ENCODE measurements at regions not wholly inside any gene's neighbourhood (a gene's known extent, or its start where the extent isn't known, plus 50 kb on each side); places are given as distances from the start of the nearest gene placed in this dataset.

DNA sequence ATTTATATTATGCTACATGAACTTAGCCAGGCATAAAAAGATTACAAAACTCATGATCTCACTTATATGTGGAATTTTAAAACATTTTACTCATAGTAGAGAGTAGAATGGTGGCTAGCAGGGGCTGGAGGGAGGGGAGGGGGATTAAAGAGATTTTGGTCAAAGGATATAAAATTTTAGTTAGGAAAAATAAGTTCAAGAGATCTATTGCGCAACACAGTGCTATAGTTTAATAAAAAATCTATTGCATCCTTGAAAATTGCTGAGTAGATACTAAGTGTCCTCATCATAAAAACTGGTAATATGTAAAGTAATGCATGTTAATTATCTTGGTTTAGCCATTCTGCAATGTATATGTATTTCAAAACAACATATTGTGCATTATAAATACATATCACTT, 635.6 kb upstream of the NEGR1 start:
- H3K36me3 ChIP-seq (ENCODE audit: control insufficient read depth in 2 of 2, insufficient read depth in 2 of 2, low read length in 2 of 2): no peaks in the 10 kb centered on the region
- no peak overlapping the region for H3K9ac ChIP-seq (ENCODE audit: low read depth in 1 of 2, low read length in 2 of 2)
- no peak overlapping the region for H3K4me3 ChIP-seq (ENCODE audit: low read length in 2 of 2)
- H3K27ac ChIP-seq (ENCODE audit: low read depth in 2 of 2, low read length in 2 of 2): no peak overlapping the region
- no peaks in the 10 kb centered on the region for H3K4me1 ChIP-seq (ENCODE audit: control insufficient read depth in 2 of 2, insufficient read depth in 2 of 2, low read length in 2 of 2)
- no peaks in the 10 kb centered on the region for H3K27me3 ChIP-seq (ENCODE audit: control insufficient read depth in 2 of 2, insufficient read depth in 2 of 2, low read length in 2 of 2)
- no peaks in the 10 kb centered on the region for H3K9me3 ChIP-seq (ENCODE audit: control insufficient read depth in 2 of 2, low read length in 2 of 2)

DNA sequence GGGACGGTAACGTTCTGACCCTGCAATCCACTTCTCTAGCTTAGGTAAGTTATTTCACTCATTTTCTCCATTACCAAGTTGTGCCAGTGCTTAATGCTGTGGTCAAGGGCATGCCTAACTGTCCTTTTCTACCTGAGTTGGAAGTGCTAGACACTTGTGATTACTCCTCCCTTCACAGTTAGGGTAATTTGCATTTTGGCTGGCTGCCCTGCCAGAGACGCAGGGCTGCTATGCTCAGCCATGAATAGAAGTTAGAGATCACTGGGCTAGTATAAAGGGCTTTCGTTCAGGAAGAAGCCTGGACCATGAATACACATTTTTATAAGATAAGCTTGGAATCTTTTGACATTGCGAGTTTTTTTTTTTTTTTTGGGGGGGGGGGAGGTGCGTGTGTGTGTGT, 633.2 kb upstream of the NEGR1 start:
- no peaks in the 10 kb centered on the region for H3K27me3 ChIP-seq (ENCODE audit: control insufficient read depth in 2 of 2, insufficient read depth in 2 of 2, low read length in 2 of 2)
- no peak overlapping the region for H3K9ac ChIP-seq (ENCODE audit: low read depth in 1 of 2, low read length in 2 of 2)
- no peaks in the 10 kb centered on the region for H3K9me3 ChIP-seq (ENCODE audit: control insufficient read depth in 2 of 2, low read length in 2 of 2)
- H3K27ac ChIP-seq (ENCODE audit: low read depth in 2 of 2, low read length in 2 of 2): no peak overlapping the region
- H3K4me3 ChIP-seq (ENCODE audit: low read length in 2 of 2): no peak overlapping the region
- no peaks in the 10 kb centered on the region for H3K4me1 ChIP-seq (ENCODE audit: control insufficient read depth in 2 of 2, insufficient read depth in 2 of 2, low read length in 2 of 2)
- no peaks in the 10 kb centered on the region for H3K36me3 ChIP-seq (ENCODE audit: control insufficient read depth in 2 of 2, insufficient read depth in 2 of 2, low read length in 2 of 2)

DNA sequence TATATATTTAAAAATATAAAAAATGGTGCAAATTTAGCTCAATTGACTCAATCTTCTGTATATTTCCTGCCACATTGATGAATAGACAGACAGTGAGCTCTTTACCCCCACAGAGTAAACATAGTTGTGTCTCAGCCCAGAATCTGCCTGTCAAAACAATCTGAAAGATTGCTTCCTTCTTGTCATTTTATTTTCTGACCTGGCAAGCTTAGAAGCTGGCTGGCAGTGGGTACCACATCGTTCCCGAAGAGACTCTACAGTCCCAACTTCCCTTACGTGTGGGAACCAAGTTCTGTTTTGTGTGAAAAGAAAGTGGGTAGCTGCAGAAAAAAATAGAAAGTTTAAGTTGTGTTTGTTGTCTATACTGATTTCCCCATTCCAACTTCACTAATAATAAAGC, 629.3 kb upstream of the NEGR1 start:
- Histone ChIP-seq H3K27ac (ENCODE audit: low read depth in 2 of 2, low read length in 2 of 2) (no peak overlapping the region), H3K27me3 (ENCODE audit: control insufficient read depth in 2 of 2, insufficient read depth in 2 of 2, low read length in 2 of 2) (no peaks in the 10 kb centered on the region), H3K4me3 (ENCODE audit: low read length in 2 of 2) (no peak overlapping the region), H3K9ac (ENCODE audit: low read depth in 1 of 2, low read length in 2 of 2) (no peak overlapping the region), H3K36me3 (ENCODE audit: control insufficient read depth in 2 of 2, insufficient read depth in 2 of 2, low read length in 2 of 2) (no peaks in the 10 kb centered on the region), H3K4me1 (ENCODE audit: control insufficient read depth in 2 of 2, insufficient read depth in 2 of 2, low read length in 2 of 2) (no peaks in the 10 kb centered on the region), H3K9me3 (ENCODE audit: control insufficient read depth in 2 of 2, low read length in 2 of 2) (no peaks in the 10 kb centered on the region)

DNA sequence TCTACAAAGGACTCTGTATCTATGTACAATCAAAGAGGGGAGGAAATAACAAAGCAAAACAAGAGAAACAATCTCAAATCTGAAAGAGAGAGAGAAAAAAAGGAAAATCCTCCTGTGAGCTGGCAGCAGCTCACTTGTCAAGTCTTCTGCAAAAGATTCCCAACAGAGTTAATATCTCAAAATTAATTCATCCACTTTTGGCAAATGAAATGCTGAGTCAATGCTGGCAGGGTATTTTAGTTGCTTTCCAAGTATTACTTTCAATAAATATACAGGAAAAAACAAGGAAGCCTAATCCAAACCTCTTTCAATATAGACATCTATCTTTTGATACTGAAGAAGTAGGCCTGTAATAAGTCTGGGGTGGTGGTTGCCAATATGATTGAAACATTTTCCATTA, 613.9 kb upstream of the NEGR1 start:
- Histone ChIP-seq H3K4me3 (ENCODE audit: low read length in 2 of 2) (no peak overlapping the region), H3K9ac (ENCODE audit: low read depth in 1 of 2, low read length in 2 of 2) (no peak overlapping the region), H3K9me3 (ENCODE audit: control insufficient read depth in 2 of 2, low read length in 2 of 2) (no peaks in the 10 kb centered on the region), H3K36me3 (ENCODE audit: control insufficient read depth in 2 of 2, insufficient read depth in 2 of 2, low read length in 2 of 2) (no peaks in the 10 kb centered on the region), H3K27ac (ENCODE audit: low read depth in 2 of 2, low read length in 2 of 2) (no peak overlapping the region), H3K4me1 (ENCODE audit: control insufficient read depth in 2 of 2, insufficient read depth in 2 of 2, low read length in 2 of 2) (no peaks in the 10 kb centered on the region), H3K27me3 (ENCODE audit: control insufficient read depth in 2 of 2, insufficient read depth in 2 of 2, low read length in 2 of 2) (no peaks in the 10 kb centered on the region)

DNA sequence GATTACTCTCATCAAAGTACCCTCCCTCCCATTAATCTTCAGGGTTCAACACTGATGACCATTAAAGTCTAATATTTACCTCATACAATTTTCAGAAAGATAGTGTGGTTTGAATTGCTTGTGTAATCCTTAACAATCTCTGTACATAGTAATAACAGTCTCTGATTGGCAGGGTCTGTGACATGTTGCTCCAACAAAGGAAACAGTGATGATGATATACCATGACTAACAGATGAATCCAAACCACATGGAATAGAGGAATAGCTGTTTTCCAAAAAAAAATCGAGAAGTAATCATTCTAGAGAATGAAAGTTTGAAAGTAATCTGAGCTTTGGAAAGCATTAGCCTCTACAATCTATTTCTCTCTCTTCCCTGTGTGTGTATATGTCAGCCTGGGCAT, 610.1 kb upstream of the NEGR1 start:
- no peak overlapping the region for H3K4me3 ChIP-seq (ENCODE audit: low read length in 2 of 2)
- no peak overlapping the region for H3K27ac ChIP-seq (ENCODE audit: low read depth in 2 of 2, low read length in 2 of 2)

DNA sequence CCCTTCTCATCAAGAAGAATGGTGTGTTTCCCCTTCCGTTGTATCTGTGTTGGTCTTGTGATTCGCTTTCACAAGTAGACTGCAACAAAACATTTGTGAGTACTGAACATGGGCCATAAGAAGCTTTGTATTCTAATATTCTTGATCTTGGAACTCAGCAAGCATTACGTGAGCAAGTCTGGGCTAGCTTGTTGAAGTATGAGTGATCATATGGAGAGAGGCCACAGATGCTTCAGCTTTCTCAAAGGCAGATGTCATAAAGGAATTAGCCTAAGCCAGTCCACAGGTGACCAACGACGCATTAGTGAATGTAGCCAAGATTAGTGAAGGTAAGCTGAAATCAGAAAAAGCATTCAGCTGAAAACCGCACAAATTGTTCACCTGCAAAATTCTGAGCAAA, 609.6 kb upstream of the NEGR1 start:
- Histone ChIP-seq H3K27ac (ENCODE audit: low read depth in 2 of 2, low read length in 2 of 2) (no peak overlapping the region), H3K4me1 (ENCODE audit: control insufficient read depth in 2 of 2, insufficient read depth in 2 of 2, low read length in 2 of 2) (no peaks in the 10 kb centered on the region), H3K4me3 (ENCODE audit: low read length in 2 of 2) (no peak overlapping the region), H3K36me3 (ENCODE audit: control insufficient read depth in 2 of 2, insufficient read depth in 2 of 2, low read length in 2 of 2) (no peaks in the 10 kb centered on the region), H3K9ac (ENCODE audit: low read depth in 1 of 2, low read length in 2 of 2) (no peak overlapping the region), H3K27me3 (ENCODE audit: control insufficient read depth in 2 of 2, insufficient read depth in 2 of 2, low read length in 2 of 2) (no peaks in the 10 kb centered on the region), H3K9me3 (ENCODE audit: control insufficient read depth in 2 of 2, low read length in 2 of 2) (no peaks in the 10 kb centered on the region)

More for the DNA sequence above, 610.1 kb upstream of the NEGR1 start:
- Histone ChIP-seq H3K36me3 (ENCODE audit: control insufficient read depth in 2 of 2, insufficient read depth in 2 of 2, low read length in 2 of 2) (no peaks in the 10 kb centered on the region), H3K9ac (ENCODE audit: low read depth in 1 of 2, low read length in 2 of 2) (no peak overlapping the region), H3K27me3 (ENCODE audit: control insufficient read depth in 2 of 2, insufficient read depth in 2 of 2, low read length in 2 of 2) (no peaks in the 10 kb centered on the region), H3K4me1 (ENCODE audit: control insufficient read depth in 2 of 2, insufficient read depth in 2 of 2, low read length in 2 of 2) (no peaks in the 10 kb centered on the region), H3K9me3 (ENCODE audit: control insufficient read depth in 2 of 2, low read length in 2 of 2) (no peaks in the 10 kb centered on the region)

DNA sequence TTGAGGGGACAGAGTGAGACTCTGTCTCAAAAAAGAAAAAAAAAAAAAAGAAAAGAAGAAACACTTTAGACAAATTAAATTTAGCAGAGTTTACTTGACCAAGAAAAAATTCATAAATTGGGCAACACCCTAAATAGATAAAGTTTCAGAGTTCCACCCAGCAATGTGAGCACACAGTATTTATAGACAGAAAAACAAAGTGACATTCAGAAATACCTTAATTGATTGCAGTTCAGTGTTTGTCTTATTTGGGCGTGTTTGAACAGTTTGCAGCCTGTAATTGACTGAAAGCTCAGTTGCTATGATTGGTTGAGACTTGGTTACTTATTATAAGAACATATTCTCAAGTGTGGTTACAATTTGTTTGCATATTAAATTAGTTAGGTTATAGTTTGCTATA, 603.5 kb upstream of the NEGR1 start:
- Histone ChIP-seq H3K4me3 (ENCODE audit: low read length in 2 of 2) (no peak overlapping the region), H3K9ac (ENCODE audit: low read depth in 1 of 2, low read length in 2 of 2) (no peak overlapping the region), H3K27me3 (ENCODE audit: control insufficient read depth in 2 of 2, insufficient read depth in 2 of 2, low read length in 2 of 2) (no peaks in the 10 kb centered on the region), H3K9me3 (ENCODE audit: control insufficient read depth in 2 of 2, low read length in 2 of 2) (no peaks in the 10 kb centered on the region), H3K27ac (ENCODE audit: low read depth in 2 of 2, low read length in 2 of 2) (no peak overlapping the region), H3K36me3 (ENCODE audit: control insufficient read depth in 2 of 2, insufficient read depth in 2 of 2, low read length in 2 of 2) (no peaks in the 10 kb centered on the region), H3K4me1 (ENCODE audit: control insufficient read depth in 2 of 2, insufficient read depth in 2 of 2, low read length in 2 of 2) (no peaks in the 10 kb centered on the region)

DNA sequence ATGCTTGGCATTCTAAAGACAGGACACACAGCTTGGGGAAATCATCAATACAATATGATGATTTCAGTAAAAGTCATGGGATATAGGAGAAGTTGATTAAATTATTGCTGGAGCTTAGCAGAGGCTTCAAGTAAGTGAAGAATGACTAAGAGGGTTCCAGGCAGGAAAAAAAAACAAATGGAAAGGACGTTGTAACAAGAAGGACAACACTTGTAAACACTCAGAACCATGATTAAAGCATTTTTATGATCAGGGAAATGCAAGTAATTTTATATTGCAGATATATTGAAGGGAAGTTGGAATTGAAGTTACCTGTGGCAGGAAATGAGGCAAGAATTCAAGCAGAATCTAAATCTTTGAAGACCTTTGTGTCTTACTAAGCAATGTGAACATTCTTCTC, 602.7 kb upstream of the NEGR1 start:
- Histone ChIP-seq H3K36me3 (ENCODE audit: control insufficient read depth in 2 of 2, insufficient read depth in 2 of 2, low read length in 2 of 2) (no peaks in the 10 kb centered on the region), H3K4me3 (ENCODE audit: low read length in 2 of 2) (no peak overlapping the region), H3K9me3 (ENCODE audit: control insufficient read depth in 2 of 2, low read length in 2 of 2) (no peaks in the 10 kb centered on the region), H3K27ac (ENCODE audit: low read depth in 2 of 2, low read length in 2 of 2) (no peak overlapping the region), H3K4me1 (ENCODE audit: control insufficient read depth in 2 of 2, insufficient read depth in 2 of 2, low read length in 2 of 2) (no peaks in the 10 kb centered on the region), H3K27me3 (ENCODE audit: control insufficient read depth in 2 of 2, insufficient read depth in 2 of 2, low read length in 2 of 2) (no peaks in the 10 kb centered on the region), H3K9ac (ENCODE audit: low read depth in 1 of 2, low read length in 2 of 2) (no peak overlapping the region)

DNA sequence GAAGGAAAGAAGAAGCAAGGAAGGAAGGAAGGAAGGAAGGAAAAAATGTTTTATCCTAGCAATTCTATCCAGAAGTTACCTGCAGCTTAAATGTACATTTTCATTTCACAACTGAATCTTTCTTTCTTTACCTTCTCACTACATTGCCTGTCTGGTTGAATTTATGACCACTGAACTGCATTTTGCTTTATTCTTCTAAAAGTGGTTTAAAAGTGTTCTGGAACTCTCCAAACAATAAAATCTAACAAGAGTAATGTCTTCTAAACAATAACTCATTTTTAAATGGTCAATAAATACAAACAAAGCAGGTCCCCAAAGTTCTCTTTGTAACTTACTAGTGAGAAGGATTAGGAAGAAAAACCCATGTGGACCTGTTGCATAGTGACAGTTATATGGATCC, 587.5 kb upstream of the NEGR1 start:
- H3K27me3 ChIP-seq (ENCODE audit: control insufficient read depth in 2 of 2, insufficient read depth in 2 of 2, low read length in 2 of 2): no peaks in the 10 kb centered on the region
- no peak overlapping the region for H3K9ac ChIP-seq (ENCODE audit: low read depth in 1 of 2, low read length in 2 of 2)
- H3K36me3 ChIP-seq (ENCODE audit: control insufficient read depth in 2 of 2, insufficient read depth in 2 of 2, low read length in 2 of 2): no peaks in the 10 kb centered on the region
- H3K4me3 ChIP-seq (ENCODE audit: low read length in 2 of 2): no peak overlapping the region
- no peak overlapping the region for H3K27ac ChIP-seq (ENCODE audit: low read depth in 2 of 2, low read length in 2 of 2)
- H3K9me3 ChIP-seq (ENCODE audit: control insufficient read depth in 2 of 2, low read length in 2 of 2): no peaks in the 10 kb centered on the region
- no peaks in the 10 kb centered on the region for H3K4me1 ChIP-seq (ENCODE audit: control insufficient read depth in 2 of 2, insufficient read depth in 2 of 2, low read length in 2 of 2)

DNA sequence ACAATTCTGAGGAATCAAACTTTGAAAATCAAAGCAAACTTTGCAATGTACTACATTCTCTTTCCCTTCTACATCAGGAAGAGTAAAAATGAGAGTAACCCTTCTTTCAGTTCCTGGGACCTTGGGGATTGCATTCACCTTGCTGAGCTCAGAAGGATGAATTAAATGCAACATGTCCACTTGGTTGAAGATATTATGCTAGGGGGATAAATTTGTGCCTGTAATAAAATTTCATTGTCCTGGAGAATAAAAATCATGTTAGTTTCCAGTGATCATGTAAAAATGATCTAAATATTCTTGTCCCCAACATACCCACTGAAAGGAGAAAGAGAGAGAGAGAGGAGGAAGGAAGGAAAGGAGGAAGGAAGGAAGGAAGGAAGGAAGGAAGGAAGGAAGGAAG, 587.1 kb upstream of the NEGR1 start:
- Histone ChIP-seq H3K27ac (ENCODE audit: low read depth in 2 of 2, low read length in 2 of 2) (no peak overlapping the region), H3K27me3 (ENCODE audit: control insufficient read depth in 2 of 2, insufficient read depth in 2 of 2, low read length in 2 of 2) (no peaks in the 10 kb centered on the region), H3K9me3 (ENCODE audit: control insufficient read depth in 2 of 2, low read length in 2 of 2) (no peaks in the 10 kb centered on the region), H3K4me3 (ENCODE audit: low read length in 2 of 2) (no peak overlapping the region), H3K9ac (ENCODE audit: low read depth in 1 of 2, low read length in 2 of 2) (no peak overlapping the region), H3K36me3 (ENCODE audit: control insufficient read depth in 2 of 2, insufficient read depth in 2 of 2, low read length in 2 of 2) (no peaks in the 10 kb centered on the region), H3K4me1 (ENCODE audit: control insufficient read depth in 2 of 2, insufficient read depth in 2 of 2, low read length in 2 of 2) (no peaks in the 10 kb centered on the region)

DNA sequence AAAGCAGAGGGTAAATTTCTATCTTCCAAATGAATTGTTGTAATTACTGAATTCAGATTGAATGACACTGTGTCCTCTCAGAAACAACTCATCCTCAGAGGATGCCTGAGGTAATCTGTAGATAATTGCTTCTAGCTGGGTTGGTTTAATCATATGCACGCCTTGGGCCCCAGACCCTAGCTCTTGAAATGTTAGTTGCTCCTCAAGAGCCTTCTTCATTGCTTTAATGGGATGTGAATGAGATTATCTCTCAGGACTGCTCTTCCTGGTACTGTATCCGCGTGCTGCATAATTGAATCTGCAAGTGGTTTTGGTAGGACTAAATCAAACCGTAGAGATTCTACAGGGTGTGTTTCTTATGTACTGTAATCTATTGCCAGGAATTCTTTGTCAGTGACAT, 569.3 kb upstream of the NEGR1 start:
- Histone ChIP-seq H3K27ac (ENCODE audit: low read depth in 2 of 2, low read length in 2 of 2) (no peak overlapping the region), H3K4me1 (ENCODE audit: control insufficient read depth in 2 of 2, insufficient read depth in 2 of 2, low read length in 2 of 2) (no peaks in the 10 kb centered on the region), H3K27me3 (ENCODE audit: control insufficient read depth in 2 of 2, insufficient read depth in 2 of 2, low read length in 2 of 2) (no peaks in the 10 kb centered on the region), H3K9ac (ENCODE audit: low read depth in 1 of 2, low read length in 2 of 2) (no peak overlapping the region), H3K36me3 (ENCODE audit: control insufficient read depth in 2 of 2, insufficient read depth in 2 of 2, low read length in 2 of 2) (no peaks in the 10 kb centered on the region), H3K4me3 (ENCODE audit: low read length in 2 of 2) (no peak overlapping the region), H3K9me3 (ENCODE audit: control insufficient read depth in 2 of 2, low read length in 2 of 2) (no peaks in the 10 kb centered on the region)

Measured in mucosa of rectum (tissue), 2 donors.